Ishikawa (cell line): ENCODE measurements at regions not wholly inside any gene's neighbourhood (a gene's known extent, or its start where the extent isn't known, plus 50 kb on each side); places are given as distances from the start of the nearest gene placed in this dataset.

ENCODE experiments used
- CEBPB ChIP-seq: IDR thresholded peaks from 2 replicates; pipeline ENCODE4 v1.6.1; 2012
- CREB1 ChIP-seq: IDR thresholded peaks from 2 replicates; pipeline ENCODE4 v1.6.1; 2012; ENCODE audit warnings: low read depth
- EGR1 ChIP-seq: IDR thresholded peaks from 2 replicates; pipeline ENCODE4 v1.6.1; 2012
- EP300 ChIP-seq: IDR thresholded peaks from 2 replicates; pipeline ENCODE4 v1.6.1; 2012; ENCODE audit warnings: borderline replicate concordance
- FOXM1 ChIP-seq: IDR thresholded peaks from 2 replicates; pipeline ENCODE4 v1.6.1; 2012; ENCODE audit warnings: low read depth, borderline replicate concordance
- NFIC ChIP-seq: IDR thresholded peaks from 2 replicates; pipeline ENCODE4 v1.6.1; 2012
- RAD21 ChIP-seq: IDR thresholded peaks from 2 replicates; pipeline ENCODE4 v1.6.1; 2012; ENCODE audit warnings: low read depth
- TAF1 ChIP-seq: IDR thresholded peaks from 2 replicates; pipeline ENCODE4 v1.6.1; 2012; ENCODE audit warnings: low read depth, mild to moderate bottlenecking
- TCF12 ChIP-seq: IDR thresholded peaks from 2 replicates; pipeline ENCODE4 v1.6.1; 2012; ENCODE audit warnings: low read depth
- TEAD4 ChIP-seq: IDR thresholded peaks from 2 replicates; pipeline ENCODE4 v1.6.1; 2012
- USF1 ChIP-seq: IDR thresholded peaks from 2 replicates; pipeline ENCODE4 v1.6.1; 2012
- YY1 ChIP-seq: IDR thresholded peaks from 2 replicates; pipeline ENCODE4 v1.6.1; 2012; ENCODE audit warnings: low read depth
- ZBTB7A ChIP-seq: IDR thresholded peaks from 2 replicates; pipeline ENCODE4 v1.6.1; 2012; ENCODE audit warnings: low read depth
- TF ChIP-seq, protein P1 (sequence below): IDR thresholded peaks from 2 replicates; pipeline ENCODE4 v1.6.1; 2012
- TF ChIP-seq, protein P2 (sequence below): IDR thresholded peaks from 2 replicates; pipeline ENCODE4 v1.6.1; 2012; ENCODE audit warnings: low read depth, mild to moderate bottlenecking

DNA sequence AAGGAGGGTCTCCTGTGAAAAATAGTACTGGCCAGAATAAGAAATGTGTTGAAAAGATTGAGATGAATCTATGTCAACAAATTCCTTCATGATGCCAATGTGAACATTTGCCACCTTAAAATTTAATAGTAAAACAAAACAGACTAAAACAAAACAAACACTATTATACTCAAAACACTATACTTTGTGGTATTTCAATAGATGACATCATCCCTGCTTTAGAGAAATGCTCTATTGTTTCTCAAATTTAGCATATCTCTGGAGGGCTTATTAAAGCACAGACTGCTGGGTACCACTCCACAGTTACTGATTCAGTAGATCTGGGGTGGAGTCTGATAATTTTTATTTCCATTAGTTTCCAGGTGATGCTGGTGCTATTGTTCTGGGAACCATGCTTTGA is 579.4 kb upstream of the FAM98A start:
- no peak for TF ChIP-seq EP300
- no peak for TF ChIP-seq CREB1
- TF ChIP-seq, protein P1, sequence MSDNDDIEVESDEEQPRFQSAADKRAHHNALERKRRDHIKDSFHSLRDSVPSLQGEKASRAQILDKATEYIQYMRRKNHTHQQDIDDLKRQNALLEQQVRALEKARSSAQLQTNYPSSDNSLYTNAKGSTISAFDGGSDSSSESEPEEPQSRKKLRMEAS: no peak
- TF ChIP-seq YY1: no peak
- no peak for TF ChIP-seq TCF12
- TF ChIP-seq, protein P2, sequence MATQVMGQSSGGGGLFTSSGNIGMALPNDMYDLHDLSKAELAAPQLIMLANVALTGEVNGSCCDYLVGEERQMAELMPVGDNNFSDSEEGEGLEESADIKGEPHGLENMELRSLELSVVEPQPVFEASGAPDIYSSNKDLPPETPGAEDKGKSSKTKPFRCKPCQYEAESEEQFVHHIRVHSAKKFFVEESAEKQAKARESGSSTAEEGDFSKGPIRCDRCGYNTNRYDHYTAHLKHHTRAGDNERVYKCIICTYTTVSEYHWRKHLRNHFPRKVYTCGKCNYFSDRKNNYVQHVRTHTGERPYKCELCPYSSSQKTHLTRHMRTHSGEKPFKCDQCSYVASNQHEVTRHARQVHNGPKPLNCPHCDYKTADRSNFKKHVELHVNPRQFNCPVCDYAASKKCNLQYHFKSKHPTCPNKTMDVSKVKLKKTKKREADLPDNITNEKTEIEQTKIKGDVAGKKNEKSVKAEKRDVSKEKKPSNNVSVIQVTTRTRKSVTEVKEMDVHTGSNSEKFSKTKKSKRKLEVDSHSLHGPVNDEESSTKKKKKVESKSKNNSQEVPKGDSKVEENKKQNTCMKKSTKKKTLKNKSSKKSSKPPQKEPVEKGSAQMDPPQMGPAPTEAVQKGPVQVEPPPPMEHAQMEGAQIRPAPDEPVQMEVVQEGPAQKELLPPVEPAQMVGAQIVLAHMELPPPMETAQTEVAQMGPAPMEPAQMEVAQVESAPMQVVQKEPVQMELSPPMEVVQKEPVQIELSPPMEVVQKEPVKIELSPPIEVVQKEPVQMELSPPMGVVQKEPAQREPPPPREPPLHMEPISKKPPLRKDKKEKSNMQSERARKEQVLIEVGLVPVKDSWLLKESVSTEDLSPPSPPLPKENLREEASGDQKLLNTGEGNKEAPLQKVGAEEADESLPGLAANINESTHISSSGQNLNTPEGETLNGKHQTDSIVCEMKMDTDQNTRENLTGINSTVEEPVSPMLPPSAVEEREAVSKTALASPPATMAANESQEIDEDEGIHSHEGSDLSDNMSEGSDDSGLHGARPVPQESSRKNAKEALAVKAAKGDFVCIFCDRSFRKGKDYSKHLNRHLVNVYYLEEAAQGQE: no peak
- TF ChIP-seq USF1: no peak
- TF ChIP-seq CEBPB: no peak
- no peak for TF ChIP-seq ZBTB7A
- no peak for TF ChIP-seq FOXM1
- no peak for TF ChIP-seq TAF1
- TF ChIP-seq RAD21: no peak
- TF ChIP-seq EGR1: no peak
- TF ChIP-seq TEAD4: no peak
- no peak for TF ChIP-seq NFIC

- no peak for TF ChIP-seq TCF12
- TF ChIP-seq CEBPB: no peak
- no peak for TF ChIP-seq YY1
- TF ChIP-seq, protein P1: no peak
- TF ChIP-seq TEAD4: no peak
- TF ChIP-seq EGR1: no peak
- no peak for TF ChIP-seq RAD21
- TF ChIP-seq USF1: no peak
Observed at GRCh38 chr2:34176693-34177092, 577.6 kb upstream of the FAM98A start.

- TF ChIP-seq TCF12 (no peak), CREB1 (no peak), TAF1 (no peak), ZBTB7A (no peak), CEBPB (no peak), EGR1 (no peak), RAD21 (no peak), TEAD4 (no peak), EP300 (no peak), YY1 (no peak), FOXM1 (no peak), NFIC (no peak)
- TF ChIP-seq, protein P2: no peak
- TF ChIP-seq, protein P1: no peak
Observed at GRCh38 chr2:34174506-34174905, 575.4 kb upstream of the FAM98A start.

DNA sequence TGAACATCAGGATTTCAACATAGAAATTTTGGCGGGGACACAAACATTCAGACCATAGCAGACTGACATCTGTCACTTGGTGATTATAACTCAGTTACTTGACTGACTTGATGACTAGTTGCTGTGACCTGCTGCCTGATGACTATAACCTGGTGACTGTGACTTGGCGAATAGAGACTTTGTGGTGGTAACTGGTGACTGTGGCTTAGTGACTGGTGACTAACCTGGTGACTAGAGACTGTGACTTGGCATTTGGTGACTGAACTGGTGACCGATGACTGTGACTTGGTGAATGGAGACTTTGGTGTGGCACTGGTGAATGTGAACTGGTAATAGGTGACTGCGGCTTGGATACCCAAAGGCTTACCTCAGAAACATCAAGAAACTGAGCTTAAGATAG is 563.1 kb upstream of the FAM98A start:
- TF ChIP-seq ZBTB7A: no peak
- TF ChIP-seq EGR1: no peak
- TF ChIP-seq CEBPB: no peak
- TF ChIP-seq TCF12: no peak
- no peak for TF ChIP-seq RAD21
- no peak for TF ChIP-seq CREB1
- TF ChIP-seq FOXM1: no peak

DNA sequence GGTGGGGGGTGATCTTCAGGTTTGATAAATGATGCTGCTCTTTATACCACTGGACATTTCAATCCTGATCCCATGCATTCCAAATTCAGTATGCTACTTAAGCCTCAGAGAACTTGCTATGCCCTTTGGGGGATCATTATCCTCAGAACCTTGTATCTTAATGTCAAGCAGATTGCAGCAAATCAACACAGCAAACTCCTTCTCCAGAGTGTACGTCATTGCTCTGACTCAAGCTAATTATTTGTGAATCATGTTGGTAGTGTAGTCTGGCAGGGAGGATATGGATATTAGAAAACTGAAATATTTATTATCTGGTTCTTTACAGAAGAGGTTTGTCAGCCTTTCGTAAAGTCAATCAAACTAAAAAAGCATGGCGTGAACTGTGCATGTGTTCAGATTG is 562.5 kb upstream of the FAM98A start:
- TF ChIP-seq USF1: no peak
- no peak for TF ChIP-seq TAF1
- TF ChIP-seq, protein P1: no peak
- TF ChIP-seq TCF12: no peak
- TF ChIP-seq CREB1: no peak
- no peak for TF ChIP-seq ZBTB7A
- no peak for TF ChIP-seq EGR1
- TF ChIP-seq TEAD4: no peak
- no peak for TF ChIP-seq EP300
- no peak for TF ChIP-seq CEBPB
- no peak for TF ChIP-seq RAD21
- TF ChIP-seq YY1: no peak
- TF ChIP-seq, protein P2: no peak
- TF ChIP-seq FOXM1: no peak
- TF ChIP-seq NFIC: no peak
